Lung (tissue), 11 donors: ENCODE measurements at regions not wholly inside any gene's neighbourhood (a gene's known extent, or its start where the extent isn't known, plus 50 kb on each side); places are given as distances from the start of the nearest gene placed in this dataset.

Experiments
- ATAC-seq: fragments of 200-7000 bp; cut with Tn5 transposase; one replicate; pipeline ENCODE4 v1.9.1; 2020; ENCODE audit warnings: moderate number of reproducible peaks; ENCODE audit not compliant: insufficient read depth, low FRiP score
- DNase-seq, 3 donors: peaks; one replicate each; pipeline ENCODE4 v3.0.0-alpha.2; 2013 to 2017
- H3K27ac ChIP-seq, 2 donors: one replicate each; pipeline ENCODE4 v1.5.1; 2013; ENCODE audit warnings: mild to moderate bottlenecking in 2 of 2, moderate library complexity in 2 of 2, control low read depth in 1 of 2, inconsistent platforms in 1 of 2, low read depth in 1 of 2, low read length in 1 of 2
- H3K27me3 ChIP-seq, 3 donors: one replicate each; pipeline ENCODE4 v1.5.1; 2013; ENCODE audit warnings: low read length in 2 of 3; ENCODE audit not compliant: control insufficient read depth in 3 of 3, insufficient read depth in 3 of 3
- H3K36me3 ChIP-seq, 4 donors: one replicate each; pipeline ENCODE4 v1.5.1; 2013; ENCODE audit warnings: low read length in 4 of 4, mild to moderate bottlenecking in 1 of 4, moderate library complexity in 1 of 4; ENCODE audit not compliant: control insufficient read depth in 4 of 4, insufficient read depth in 4 of 4
- H3K4me1 ChIP-seq, 5 donors: one replicate each; pipeline ENCODE4 v1.5.1; 2013; ENCODE audit warnings: low read length in 5 of 5, mild to moderate bottlenecking in 2 of 5, moderate library complexity in 1 of 5; ENCODE audit not compliant: control insufficient read depth in 5 of 5, insufficient read depth in 5 of 5
- H3K4me3 ChIP-seq: one replicate; pipeline ENCODE4 v1.5.1; 2013; ENCODE audit warnings: mild to moderate bottlenecking, control low read depth, moderate library complexity
- H3K9ac ChIP-seq, 2 donors: one replicate each; pipeline ENCODE4 v1.5.1; 2013; ENCODE audit warnings: low read length in 2 of 2, control low read depth in 1 of 2; ENCODE audit not compliant: insufficient read depth in 1 of 2
- H3K9me3 ChIP-seq, 4 donors: one replicate each; pipeline ENCODE4 v1.5.1; 2013; ENCODE audit warnings: low read length in 3 of 4, mild to moderate bottlenecking in 1 of 4, moderate library complexity in 1 of 4; ENCODE audit not compliant: control insufficient read depth in 4 of 4, insufficient read depth in 3 of 4
- CTCF ChIP-seq: IDR thresholded peaks from 2 replicates; pipeline ENCODE4 v1.5.1; 2012; ENCODE audit warnings: mild to moderate bottlenecking; ENCODE audit errors: control extremely low read depth, extremely low read depth
- WGBS, 2 donors: extraction: QIAGEN DNeasy Blood & Tissue Kit; methylation state at CpG; one replicate each; pipeline ENCODE4 v1.1.7; 2013; 5-methylcytosine and 5-hydroxymethylcytosine counted together
- donor health status: control.
- donor health status: control.
- donor health status: Bipolar disorder and iron deficiency.
- donor health status: healthy.
- donor health status: DM: yes; HTN: yes; CAD: no.

DNA sequence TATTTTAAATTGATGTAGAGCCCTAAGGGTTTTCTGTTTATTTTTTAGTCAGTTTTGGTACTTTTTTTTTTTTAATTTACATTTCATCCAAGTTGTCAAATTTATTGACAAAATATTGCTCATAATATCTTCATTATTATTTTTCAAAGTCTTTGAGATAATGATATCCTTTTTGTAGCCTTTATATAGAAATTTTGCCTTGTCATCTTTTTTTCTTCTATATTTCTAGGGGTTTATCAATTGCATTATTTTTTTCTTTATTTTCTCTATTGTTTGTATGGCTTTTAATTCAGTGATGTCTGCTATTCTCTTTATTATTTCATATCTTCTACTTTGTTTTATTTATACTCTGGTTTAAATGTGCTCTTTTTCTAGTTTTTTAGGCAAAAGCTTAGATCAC lies 863.0 kb upstream of the GJE1 start:
- no peak overlapping the region for H3K27ac ChIP-seq
- H3K4me1 ChIP-seq: no peaks in the 10 kb centered on the region
- ATAC-seq: no peak
- H3K27me3 ChIP-seq: no peaks in the 10 kb centered on the region
- H3K36me3 ChIP-seq: no peaks in the 10 kb centered on the region
- H3K9me3 ChIP-seq: no peaks in the 10 kb centered on the region
- H3K4me3 ChIP-seq: no peak overlapping the region
- no peak overlapping the region for H3K9ac ChIP-seq
- DNase-seq: no peak
- TF ChIP-seq CTCF: no peak

DNA sequence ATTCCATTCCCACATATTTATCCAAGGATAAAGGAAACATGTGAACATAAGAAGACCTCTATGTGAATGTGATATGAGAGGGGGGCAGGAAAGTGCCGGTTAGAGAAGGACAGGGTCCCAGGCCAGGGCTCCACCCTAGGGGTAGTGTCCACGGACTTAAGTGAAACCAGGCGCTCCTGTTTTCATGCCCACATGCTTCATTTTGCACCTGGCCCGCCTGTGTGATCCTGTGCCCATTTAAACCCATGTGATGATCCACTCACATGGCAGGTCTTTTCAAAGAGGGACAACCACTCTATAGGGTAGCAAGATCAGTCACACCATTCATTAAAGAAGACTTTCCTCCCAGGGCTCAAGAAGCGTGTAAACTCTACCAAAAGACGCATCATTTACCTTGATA lies 865.3 kb upstream of the GJE1 start:
- Histone ChIP-seq H3K27me3 (no peaks in the 10 kb centered on the region), H3K9ac (no peak overlapping the region), H3K9me3 (no peaks in the 10 kb centered on the region), H3K36me3 (no peaks in the 10 kb centered on the region), H3K27ac (no peak overlapping the region), H3K4me1 (no peaks in the 10 kb centered on the region), H3K4me3 (no peak overlapping the region)
- TF ChIP-seq CTCF: no peak
- no peak for DNase-seq
- no peak for ATAC-seq
- WGBS, 2 donors: 92% methylated on average over 6 of the region's 6 CpGs

DNA sequence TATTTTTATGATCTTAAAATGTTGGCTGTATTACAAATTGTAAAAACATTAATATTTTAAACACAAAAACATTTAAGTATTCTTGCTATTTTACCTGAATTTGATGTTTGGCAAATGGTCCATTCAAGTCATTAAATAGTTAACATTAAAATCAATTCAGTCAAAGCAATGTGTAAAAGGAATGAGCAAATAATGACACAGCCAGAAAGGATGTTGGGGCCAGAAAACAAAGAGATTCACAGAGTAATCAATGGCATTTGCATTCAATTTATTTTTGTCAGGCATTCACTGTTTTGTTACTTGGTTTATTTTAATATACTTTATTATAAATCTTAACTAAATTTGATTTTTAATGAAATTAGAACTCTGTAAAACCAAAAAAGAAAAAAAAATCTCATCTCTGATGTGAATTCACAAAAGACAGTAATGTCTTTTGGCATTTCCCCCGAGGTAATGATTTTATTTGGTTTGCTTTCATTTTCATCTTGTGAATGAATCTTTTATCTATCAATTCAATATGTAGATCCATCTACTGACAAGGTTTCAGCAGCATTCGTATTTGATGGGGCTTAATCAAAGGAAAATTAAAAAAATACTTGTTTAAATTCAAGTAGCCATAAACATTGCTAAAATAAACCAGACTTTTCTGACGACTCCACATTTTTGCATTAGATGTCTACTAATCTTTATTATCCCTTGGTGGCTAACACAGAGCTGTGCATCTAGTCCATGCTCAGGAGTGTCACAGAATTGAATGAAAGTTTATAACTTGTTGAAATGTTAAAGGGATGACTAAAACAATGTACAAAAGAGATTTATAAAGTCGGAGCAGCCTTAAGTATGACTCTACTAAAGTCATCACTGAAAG lies 866.7 kb upstream of the GJE1 start:
- no peak overlapping the region for H3K27ac ChIP-seq
- no peak overlapping the region for H3K9ac ChIP-seq

More for the DNA sequence above, 866.7 kb upstream of the GJE1 start:
- no peak overlapping the region for H3K4me3 ChIP-seq
- no peaks in the 10 kb centered on the region for H3K4me1 ChIP-seq
- no peaks in the 10 kb centered on the region for H3K27me3 ChIP-seq
- no peak for ATAC-seq
- H3K9me3 ChIP-seq: no peaks in the 10 kb centered on the region
- H3K36me3 ChIP-seq: no peaks in the 10 kb centered on the region
- WGBS, 2 donors: 52 to 72% methylated on average over 4 of the region's 4 CpGs
- no peak for TF ChIP-seq CTCF
- DNase-seq: peak in 2 of 3 donors; percentile 4 to 25
